ENCODE measurements at regions not wholly inside any gene's neighbourhood (a gene's known extent, or its start where the extent isn't known, plus 50 kb on each side); places are given as distances from the start of the nearest gene placed in this dataset.

DNA sequence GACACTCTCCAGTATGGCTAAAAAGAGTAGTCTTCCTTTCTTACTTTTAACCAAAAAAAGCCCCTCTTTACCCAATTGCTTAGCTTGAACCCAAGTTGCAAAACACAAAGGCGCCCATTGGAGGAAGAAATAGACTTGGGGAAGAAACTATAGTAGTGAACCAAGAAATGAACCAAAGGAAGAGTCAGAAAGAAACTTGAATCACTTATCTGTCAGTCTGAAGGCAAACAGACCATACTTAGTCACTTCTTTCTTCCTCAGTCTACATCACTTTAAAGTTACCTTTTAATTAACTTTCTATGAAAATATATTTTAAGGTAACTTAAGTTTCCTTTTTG, 161.4 kb upstream of the GIMD1 start:
- TF ChIP-seq, protein P1, sequence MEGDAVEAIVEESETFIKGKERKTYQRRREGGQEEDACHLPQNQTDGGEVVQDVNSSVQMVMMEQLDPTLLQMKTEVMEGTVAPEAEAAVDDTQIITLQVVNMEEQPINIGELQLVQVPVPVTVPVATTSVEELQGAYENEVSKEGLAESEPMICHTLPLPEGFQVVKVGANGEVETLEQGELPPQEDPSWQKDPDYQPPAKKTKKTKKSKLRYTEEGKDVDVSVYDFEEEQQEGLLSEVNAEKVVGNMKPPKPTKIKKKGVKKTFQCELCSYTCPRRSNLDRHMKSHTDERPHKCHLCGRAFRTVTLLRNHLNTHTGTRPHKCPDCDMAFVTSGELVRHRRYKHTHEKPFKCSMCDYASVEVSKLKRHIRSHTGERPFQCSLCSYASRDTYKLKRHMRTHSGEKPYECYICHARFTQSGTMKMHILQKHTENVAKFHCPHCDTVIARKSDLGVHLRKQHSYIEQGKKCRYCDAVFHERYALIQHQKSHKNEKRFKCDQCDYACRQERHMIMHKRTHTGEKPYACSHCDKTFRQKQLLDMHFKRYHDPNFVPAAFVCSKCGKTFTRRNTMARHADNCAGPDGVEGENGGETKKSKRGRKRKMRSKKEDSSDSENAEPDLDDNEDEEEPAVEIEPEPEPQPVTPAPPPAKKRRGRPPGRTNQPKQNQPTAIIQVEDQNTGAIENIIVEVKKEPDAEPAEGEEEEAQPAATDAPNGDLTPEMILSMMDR (IDR thresholded peaks at IDR 0.05) = no peak
- TF ChIP-seq POLR2A (IDR thresholded peaks at IDR 0.05) = no peak
